ENCODE measurements at regions not wholly inside any gene's neighbourhood (a gene's known extent, or its start where the extent isn't known, plus 50 kb on each side); places are given as distances from the start of the nearest gene placed in this dataset.

GRCh38 chr13:106003651-106004050 is 531.8 kb downstream of the EFNB2 start:
- no TSS peak for BruUV-seq (replicated peaks)
- Histone ChIP-seq H3K9me2 (ENCODE audit: insufficient read depth, low read length) (no peaks in the 10 kb centered on the region), H3K27ac (ENCODE audit: low read depth, low read length, poor library complexity, severe bottlenecking) (no peak overlapping the region), H3K9me3 (ENCODE audit: low read length) (no peaks in the 10 kb centered on the region), H4K20me1 (ENCODE audit: insufficient read depth, low read length) (no peaks in the 10 kb centered on the region), H3K4me3 (ENCODE audit: low read depth, low read length, poor library complexity, severe bottlenecking) (no peak overlapping the region), H3K4me2 (ENCODE audit: low read length) (no peak overlapping the region), H3K4me1 (ENCODE audit: insufficient read depth, low read length, poor library complexity, severe bottlenecking) (no peaks in the 10 kb centered on the region), H3K36me3 (ENCODE audit: insufficient read depth, low read length) (no peaks in the 10 kb centered on the region), H2AFZ (ENCODE audit: low read length) (no peak overlapping the region), H3K79me2 (ENCODE audit: insufficient read depth, low read depth, low read length) (no peaks in the 10 kb centered on the region)
- intact Hi-C loops (cut with micrococcal nuclease; ENCODE audit: unreplicated experiment) = no loop called here
- no peak for DNase-seq (ENCODE audit: low spot score)
- POLR2A ChIA-PET = no interaction called here
- TF ChIP-seq EZH2phosphoT487 (IDR thresholded peaks at IDR 0.05; ENCODE audit: borderline replicate concordance, low read depth, low read length) = no peak
- TF ChIP-seq CTCF (conservative IDR thresholded peaks at IDR 0.05; ENCODE audit: low read length) = no peak
- CTCF ChIA-PET (ENCODE audit: unreplicated experiment) = no interaction called here

GRCh38 chr13:106001443-106001842 is 534.0 kb downstream of the EFNB2 start:
- BruUV-seq (replicated peaks) = no TSS peak
- Histone ChIP-seq H3K4me2 (ENCODE audit: low read length) (no peak overlapping the region), H3K27ac (ENCODE audit: low read depth, low read length, poor library complexity, severe bottlenecking) (no peak overlapping the region), H2AFZ (ENCODE audit: low read length) (no peak overlapping the region), H3K79me2 (ENCODE audit: insufficient read depth, low read depth, low read length) (no peaks in the 10 kb centered on the region), H3K4me3 (ENCODE audit: low read depth, low read length, poor library complexity, severe bottlenecking) (no peak overlapping the region), H4K20me1 (ENCODE audit: insufficient read depth, low read length) (no peaks in the 10 kb centered on the region), H3K36me3 (ENCODE audit: insufficient read depth, low read length) (no peaks in the 10 kb centered on the region), H3K9me3 (ENCODE audit: low read length) (no peaks in the 10 kb centered on the region), H3K4me1 (ENCODE audit: insufficient read depth, low read length, poor library complexity, severe bottlenecking) (no peaks in the 10 kb centered on the region), H3K9me2 (ENCODE audit: insufficient read depth, low read length) (no peaks in the 10 kb centered on the region)
- POLR2A ChIA-PET = no interaction called here
- DNase-seq (ENCODE audit: low spot score) = no peak
- TF ChIP-seq EZH2phosphoT487 (IDR thresholded peaks at IDR 0.05; ENCODE audit: borderline replicate concordance, low read depth, low read length) = no peak
- no peak for TF ChIP-seq CTCF (conservative IDR thresholded peaks at IDR 0.05; ENCODE audit: low read length)
- CTCF ChIA-PET (ENCODE audit: unreplicated experiment) = no interaction called here
- intact Hi-C loops (cut with micrococcal nuclease; ENCODE audit: unreplicated experiment) = no loop called here

- no peaks in the 10 kb centered on the region for H3K36me3 ChIP-seq (ENCODE audit: insufficient read depth, low read length)
- no peaks in the 10 kb centered on the region for H3K79me2 ChIP-seq (ENCODE audit: insufficient read depth, low read depth, low read length)
- no peak for DNase-seq (ENCODE audit: low spot score)
- no peak overlapping the region for H3K4me2 ChIP-seq (ENCODE audit: low read length)
- no peaks in the 10 kb centered on the region for H3K9me3 ChIP-seq (ENCODE audit: low read length)
- H3K27ac ChIP-seq (ENCODE audit: low read depth, low read length, poor library complexity, severe bottlenecking) = no peak overlapping the region
- CTCF ChIA-PET (ENCODE audit: unreplicated experiment) = no interaction called here
- POLR2A ChIA-PET = no interaction called here
- intact Hi-C loops (cut with micrococcal nuclease; ENCODE audit: unreplicated experiment) = no loop called here
- no peak overlapping the region for H2AFZ ChIP-seq (ENCODE audit: low read length)
- H3K4me3 ChIP-seq (ENCODE audit: low read depth, low read length, poor library complexity, severe bottlenecking) = no peak overlapping the region
- H3K9me2 ChIP-seq (ENCODE audit: insufficient read depth, low read length) = no peaks in the 10 kb centered on the region
- no peaks in the 10 kb centered on the region for H4K20me1 ChIP-seq (ENCODE audit: insufficient read depth, low read length)
- no peaks in the 10 kb centered on the region for H3K4me1 ChIP-seq (ENCODE audit: insufficient read depth, low read length, poor library complexity, severe bottlenecking)
- TF ChIP-seq EZH2phosphoT487 (IDR thresholded peaks at IDR 0.05; ENCODE audit: borderline replicate concordance, low read depth, low read length) = no peak
- TF ChIP-seq CTCF (conservative IDR thresholded peaks at IDR 0.05; ENCODE audit: low read length) = no peak
- BruUV-seq (replicated peaks) = no TSS peak
These were observed 537.6 kb downstream of the EFNB2 start for GRCh38 chr13:105997581-105998550.

All from OCI-LY7 (cell line).